ENCODE measurements at regions not wholly inside any gene's neighbourhood (a gene's known extent, or its start where the extent isn't known, plus 50 kb on each side); places are given as distances from the start of the nearest gene placed in this dataset.

DNA sequence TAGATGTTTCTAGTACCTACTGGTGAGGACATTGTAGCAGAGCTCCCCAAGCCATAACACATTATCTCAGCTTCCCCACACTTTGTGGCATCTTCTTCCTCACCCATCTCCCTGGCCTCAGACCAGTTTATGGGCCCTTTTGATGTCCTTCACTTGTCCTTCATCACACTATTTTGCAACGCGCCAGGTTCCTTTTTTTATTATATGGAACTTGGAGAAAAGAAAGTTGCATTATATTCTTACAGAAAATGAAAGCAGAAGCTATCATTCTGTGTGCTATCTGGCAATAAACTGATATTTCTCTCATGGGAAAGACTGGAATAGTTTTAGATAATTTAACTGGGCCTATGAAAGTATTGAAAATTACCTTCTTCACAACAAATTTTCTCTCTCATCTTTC is 196.9 kb upstream of the ETV3 start:
- Histone ChIP-seq H3K9ac (replicated peaks; ENCODE audit: extremely low read depth, insufficient read depth, low read length) (no peak overlapping the region), H3K27me3 (ENCODE audit: control insufficient read depth in 2 of 2, insufficient read depth in 2 of 2, low read length in 2 of 2) (no peaks in the 10 kb centered on the region), H3K79me2 (ENCODE audit: control insufficient read depth, insufficient read depth, low read length) (no peaks in the 10 kb centered on the region), H3K4me1 (ENCODE audit: control insufficient read depth, extremely low read depth, insufficient read depth, low read length) (no peaks in the 10 kb centered on the region), H3K27ac (ENCODE audit: insufficient read depth, low read depth, low read length) (no peak overlapping the region), H3K4me3 (replicated peaks in 1 of 3; ENCODE audit: insufficient read depth in 1 of 3, low read depth in 1 of 3, low read length in 3 of 3) (no peak overlapping the region), H3K9me3 (replicated peaks; ENCODE audit: control insufficient read depth, insufficient read depth, low read length) (no peaks in the 10 kb centered on the region), H2AFZ (ENCODE audit: low read depth, low read length) (no peak overlapping the region), H3K4me2 (ENCODE audit: insufficient read depth, low read length) (no peak overlapping the region), H3K36me3 (ENCODE audit: control insufficient read depth in 2 of 2, extremely low read depth in 1 of 2, insufficient read depth in 2 of 2, low read length in 2 of 2) (no peaks in the 10 kb centered on the region), H4K20me1 (replicated peaks; ENCODE audit: control insufficient read depth, extremely low read depth, insufficient read depth, low read length) (no peaks in the 10 kb centered on the region), H3K9me1 (replicated peaks; ENCODE audit: control insufficient read depth, extremely low read depth, insufficient read depth, low read length) (no peaks in the 10 kb centered on the region)
- intact Hi-C loops (cut with micrococcal nuclease) = no loop called here
- DNase-seq (ENCODE audit: low read depth, low spot score) (no peak), FAIRE-seq (no peak)
- TF ChIP-seq, protein P1, sequence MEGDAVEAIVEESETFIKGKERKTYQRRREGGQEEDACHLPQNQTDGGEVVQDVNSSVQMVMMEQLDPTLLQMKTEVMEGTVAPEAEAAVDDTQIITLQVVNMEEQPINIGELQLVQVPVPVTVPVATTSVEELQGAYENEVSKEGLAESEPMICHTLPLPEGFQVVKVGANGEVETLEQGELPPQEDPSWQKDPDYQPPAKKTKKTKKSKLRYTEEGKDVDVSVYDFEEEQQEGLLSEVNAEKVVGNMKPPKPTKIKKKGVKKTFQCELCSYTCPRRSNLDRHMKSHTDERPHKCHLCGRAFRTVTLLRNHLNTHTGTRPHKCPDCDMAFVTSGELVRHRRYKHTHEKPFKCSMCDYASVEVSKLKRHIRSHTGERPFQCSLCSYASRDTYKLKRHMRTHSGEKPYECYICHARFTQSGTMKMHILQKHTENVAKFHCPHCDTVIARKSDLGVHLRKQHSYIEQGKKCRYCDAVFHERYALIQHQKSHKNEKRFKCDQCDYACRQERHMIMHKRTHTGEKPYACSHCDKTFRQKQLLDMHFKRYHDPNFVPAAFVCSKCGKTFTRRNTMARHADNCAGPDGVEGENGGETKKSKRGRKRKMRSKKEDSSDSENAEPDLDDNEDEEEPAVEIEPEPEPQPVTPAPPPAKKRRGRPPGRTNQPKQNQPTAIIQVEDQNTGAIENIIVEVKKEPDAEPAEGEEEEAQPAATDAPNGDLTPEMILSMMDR (IDR thresholded peaks at IDR 0.05; ENCODE audit: extremely low read depth in 1 of 2, insufficient read depth in 1 of 2, low read depth in 1 of 2, low read length in 2 of 2) = no peak
- TF ChIP-seq GATA2 (IDR thresholded peaks at IDR 0.05; ENCODE audit: insufficient read depth, insufficient read length, low read depth, low read length) = no peak
- no peak for TF ChIP-seq POLR2AphosphoS5 (IDR thresholded peaks at IDR 0.05; ENCODE audit: insufficient read depth, low read depth, low read length)
- TF ChIP-seq POLR2A (IDR thresholded peaks at IDR 0.05; ENCODE audit: low read depth, low read length) = no peak
- TF ChIP-seq JUN (IDR thresholded peaks at IDR 0.05; ENCODE audit: borderline replicate concordance, insufficient read depth, insufficient read length, low read depth) = no peak
- TF ChIP-seq MYC (IDR thresholded peaks at IDR 0.05; ENCODE audit: low read depth, low read length) = no peak
- TF ChIP-seq, protein P2, sequence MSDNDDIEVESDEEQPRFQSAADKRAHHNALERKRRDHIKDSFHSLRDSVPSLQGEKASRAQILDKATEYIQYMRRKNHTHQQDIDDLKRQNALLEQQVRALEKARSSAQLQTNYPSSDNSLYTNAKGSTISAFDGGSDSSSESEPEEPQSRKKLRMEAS (IDR thresholded peaks at IDR 0.05; ENCODE audit: insufficient read depth, insufficient read length) = no peak
- no peak for TF ChIP-seq EZH2 (IDR thresholded peaks at IDR 0.05; ENCODE audit: borderline replicate concordance, low read depth, low read length, severe bottlenecking)
- no peak for TF ChIP-seq FOS (IDR thresholded peaks at IDR 0.05; ENCODE audit: borderline replicate concordance, insufficient read depth, low read length)
- BruUV-seq (replicated peaks) = no TSS peak
- ChIA-PET CTCF (no interaction called here), POLR2A (no interaction called here)
- dilution Hi-C loops (cut with MboI; ENCODE audit: extremely low pct_ligation_motif_present, low sequenced_read_pairs) = no loop called here

All from endothelial cell of umbilical vein (primary cell).